ENCODE measurements at regions not wholly inside any gene's neighbourhood (a gene's known extent, or its start where the extent isn't known, plus 50 kb on each side); places are given as distances from the start of the nearest gene placed in this dataset.

GRCh38 chr17:71963351-71963750 is 157.5 kb upstream of the SOX9 start:
- TF ChIP-seq POLR2AphosphoS5 (IDR thresholded peaks at IDR 0.05; ENCODE audit: low read depth, low read length) (no peak), POLR2A (IDR thresholded peaks at IDR 0.05; ENCODE audit: low read depth, low read length) (no peak), TAF1 (IDR thresholded peaks at IDR 0.05; ENCODE audit: borderline replicate concordance, low read depth, low read length) (no peak)
- DNase-seq (ENCODE audit: insufficient read length) (no peak), FAIRE-seq (no peak)

- TF ChIP-seq POLR2A (IDR thresholded peaks at IDR 0.05; ENCODE audit: low read depth, low read length) (no peak), POLR2AphosphoS5 (IDR thresholded peaks at IDR 0.05; ENCODE audit: low read depth, low read length) (no peak), TAF1 (IDR thresholded peaks at IDR 0.05; ENCODE audit: borderline replicate concordance, low read depth, low read length) (no peak)
- no peak for DNase-seq (ENCODE audit: insufficient read length)
- FAIRE-seq = no peak
Observed at GRCh38 chr17:71963791-71964190, 157.0 kb upstream of the SOX9 start.

GRCh38 chr17:71964559-71964958 is 156.3 kb upstream of the SOX9 start:
- DNase-seq (ENCODE audit: insufficient read length) (no peak), FAIRE-seq (no peak)
- no peak for TF ChIP-seq TAF1 (IDR thresholded peaks at IDR 0.05; ENCODE audit: borderline replicate concordance, low read depth, low read length)
- no peak for TF ChIP-seq POLR2A (IDR thresholded peaks at IDR 0.05; ENCODE audit: low read depth, low read length)
- no peak for TF ChIP-seq POLR2AphosphoS5 (IDR thresholded peaks at IDR 0.05; ENCODE audit: low read depth, low read length)

- FAIRE-seq (no peak), DNase-seq (ENCODE audit: insufficient read length) (no peak)
- TF ChIP-seq POLR2A (IDR thresholded peaks at IDR 0.05; ENCODE audit: low read depth, low read length) = no peak
- TF ChIP-seq TAF1 (IDR thresholded peaks at IDR 0.05; ENCODE audit: borderline replicate concordance, low read depth, low read length) = no peak
- TF ChIP-seq POLR2AphosphoS5 (IDR thresholded peaks at IDR 0.05; ENCODE audit: low read depth, low read length) = no peak
Observed at GRCh38 chr17:71966055-71966454, 154.8 kb upstream of the SOX9 start.

GRCh38 chr17:71966459-71967313 is 154.1 kb upstream of the SOX9 start:
- TF ChIP-seq TAF1 (IDR thresholded peaks at IDR 0.05; ENCODE audit: borderline replicate concordance, low read depth, low read length) (no peak), POLR2AphosphoS5 (IDR thresholded peaks at IDR 0.05; ENCODE audit: low read depth, low read length) (no peak), POLR2A (IDR thresholded peaks at IDR 0.05; ENCODE audit: low read depth, low read length) (no peak)
- no peak for FAIRE-seq
- DNase-seq (ENCODE audit: insufficient read length) = no peak

- FAIRE-seq (no peak), DNase-seq (ENCODE audit: insufficient read length) (no peak)
- TF ChIP-seq TAF1 (IDR thresholded peaks at IDR 0.05; ENCODE audit: borderline replicate concordance, low read depth, low read length) (no peak), POLR2A (IDR thresholded peaks at IDR 0.05; ENCODE audit: low read depth, low read length) (no peak), POLR2AphosphoS5 (IDR thresholded peaks at IDR 0.05; ENCODE audit: low read depth, low read length) (no peak)
Observed at GRCh38 chr17:71969500-71969899, 151.3 kb upstream of the SOX9 start.

GRCh38 chr17:71970312-71970711 is 150.5 kb upstream of the SOX9 start:
- DNase-seq (ENCODE audit: insufficient read length) (no peak), FAIRE-seq (no peak)
- no peak for TF ChIP-seq POLR2AphosphoS5 (IDR thresholded peaks at IDR 0.05; ENCODE audit: low read depth, low read length)
- no peak for TF ChIP-seq TAF1 (IDR thresholded peaks at IDR 0.05; ENCODE audit: borderline replicate concordance, low read depth, low read length)
- no peak for TF ChIP-seq POLR2A (IDR thresholded peaks at IDR 0.05; ENCODE audit: low read depth, low read length)

GRCh38 chr17:71974051-71974450 is 146.8 kb upstream of the SOX9 start:
- DNase-seq (ENCODE audit: insufficient read length) (no peak), FAIRE-seq (no peak)
- TF ChIP-seq TAF1 (IDR thresholded peaks at IDR 0.05; ENCODE audit: borderline replicate concordance, low read depth, low read length) (no peak), POLR2A (IDR thresholded peaks at IDR 0.05; ENCODE audit: low read depth, low read length) (no peak), POLR2AphosphoS5 (IDR thresholded peaks at IDR 0.05; ENCODE audit: low read depth, low read length) (no peak)

GRCh38 chr17:71975331-71975801 is 145.5 kb upstream of the SOX9 start:
- FAIRE-seq (no peak), DNase-seq (ENCODE audit: insufficient read length) (no peak)
- TF ChIP-seq POLR2AphosphoS5 (IDR thresholded peaks at IDR 0.05; ENCODE audit: low read depth, low read length) = no peak
- TF ChIP-seq POLR2A (IDR thresholded peaks at IDR 0.05; ENCODE audit: low read depth, low read length) = no peak
- TF ChIP-seq TAF1 (IDR thresholded peaks at IDR 0.05; ENCODE audit: borderline replicate concordance, low read depth, low read length) = no peak

GRCh38 chr17:71976011-71976649 is 144.7 kb upstream of the SOX9 start:
- DNase-seq (ENCODE audit: insufficient read length) (no peak), FAIRE-seq (no peak)

GRCh38 chr17:71978435-71978834 is 142.4 kb upstream of the SOX9 start:
- DNase-seq (ENCODE audit: insufficient read length) = no peak
- TF ChIP-seq POLR2AphosphoS5 (IDR thresholded peaks at IDR 0.05; ENCODE audit: low read depth, low read length) (no peak), POLR2A (IDR thresholded peaks at IDR 0.05; ENCODE audit: low read depth, low read length) (no peak), TAF1 (IDR thresholded peaks at IDR 0.05; ENCODE audit: borderline replicate concordance, low read depth, low read length) (no peak)

More at GRCh38 chr17:71976011-71976649, 144.7 kb upstream of the SOX9 start:
- TF ChIP-seq POLR2A (IDR thresholded peaks at IDR 0.05; ENCODE audit: low read depth, low read length) = no peak
- TF ChIP-seq TAF1 (IDR thresholded peaks at IDR 0.05; ENCODE audit: borderline replicate concordance, low read depth, low read length) = no peak
- no peak for TF ChIP-seq POLR2AphosphoS5 (IDR thresholded peaks at IDR 0.05; ENCODE audit: low read depth, low read length)

More at GRCh38 chr17:71978435-71978834, 142.4 kb upstream of the SOX9 start:
- FAIRE-seq = no peak
